RWPE1 (cell line): ENCODE measurements at regions not wholly inside any gene's neighbourhood (a gene's known extent, or its start where the extent isn't known, plus 50 kb on each side); places are given as distances from the start of the nearest gene placed in this dataset.

Source experiments
- CTCF ChIA-PET: fragments of 350-600 bp; sonication (Branson Sonifier 250); formaldehyde crosslinking; extraction: SDS; loops from one replicate; lab custom pipeline; 2021; lab: Yijun Ruan, JAX
- POLR2A ChIA-PET: fragments of 400-600 bp; formaldehyde crosslinking; extraction: SDS; loops from one replicate; lab custom pipeline; 2020; ENCODE audit warnings: antibody characterized with exemption; ENCODE audit not compliant: low non-redundant PET; lab: Yijun Ruan, JAX
- DNase-seq: peaks from one replicate; pipeline ENCODE4 v3.0.0; 2012; ENCODE audit warnings: low spot score
- H3K27ac ChIP-seq: fragments of 450-650 bp; 2 replicates; pipeline ENCODE4 v1.5.1; 2017
- CTCF ChIP-seq: fragments of 450-650 bp; conservative IDR thresholded peaks from 2 replicates; pipeline ENCODE4 v1.5.1; 2017; ENCODE audit warnings: low read depth, mild to moderate bottlenecking

- DNase-seq: no peak
- POLR2A ChIA-PET: no interaction called here
- CTCF ChIA-PET: interaction anchor here (0.5 to 0.7 kb wide), 3 partner anchors 148 to 464 kb away, joined by 3 to 4 read pairs (median 3); no protein-coding TSS in a partner anchor
- no peak for TF ChIP-seq CTCF
- H3K27ac ChIP-seq: no peak overlapping the region
Measured at GRCh38 chr2:190805843-190806242, 74.8 kb upstream of the GLS start.

- ChIA-PET POLR2A (no interaction called here), CTCF (no interaction called here)
- no peak overlapping the region for H3K27ac ChIP-seq
- no peak for DNase-seq
- TF ChIP-seq CTCF: no peak
Measured at GRCh38 chr2:190807886-190808285, 72.7 kb upstream of the GLS start.

- no peak for DNase-seq
- ChIA-PET CTCF (no interaction called here), POLR2A (no interaction called here)
- no peak for TF ChIP-seq CTCF
- H3K27ac ChIP-seq: no peak overlapping the region
Measured at GRCh38 chr2:190809139-190809764, 71.4 kb upstream of the GLS start.

- ChIA-PET CTCF (interaction anchor here (0.7 kb wide), 1 partner anchor 25 kb away, joined by 5 read pairs; no protein-coding TSS in a partner anchor), POLR2A (no interaction called here)
- no peak for TF ChIP-seq CTCF
- DNase-seq: no peak
- H3K27ac ChIP-seq: no peak overlapping the region
Measured at GRCh38 chr2:190809876-190810525, 70.6 kb upstream of the GLS start.

- TF ChIP-seq CTCF: no peak
- H3K27ac ChIP-seq: no peak overlapping the region
- ChIA-PET CTCF (interaction anchor here (0.6 kb wide), 1 partner anchor 24 kb away, joined by 3 read pairs; no protein-coding TSS in a partner anchor), POLR2A (no interaction called here)
- DNase-seq: no peak
Measured at GRCh38 chr2:190810981-190811587, 69.5 kb upstream of the GLS start.

GRCh38 chr2:190811811-190812210 lies 68.8 kb upstream of the GLS start:
- TF ChIP-seq CTCF: no peak
- no peak overlapping the region for H3K27ac ChIP-seq
- ChIA-PET CTCF (no interaction called here), POLR2A (no interaction called here)
- no peak for DNase-seq
